PC-3 (cell line): ENCODE measurements at regions not wholly inside any gene's neighbourhood (a gene's known extent, or its start where the extent isn't known, plus 50 kb on each side); places are given as distances from the start of the nearest gene placed in this dataset.

ENCODE experiments used
- CTCF ChIP-seq: fragments of 300-600 bp; sonication (generic); conservative IDR thresholded peaks from 2 replicates; pipeline ENCODE4 v1.5.1; 2017; ENCODE audit warnings: antibody characterized with exemption, low read depth, mild to moderate bottlenecking, low read length
- EZH2 ChIP-seq: fragments of 300-600 bp; sonication (generic); IDR thresholded peaks from one replicate; pipeline ENCODE4 v1.6.1; 2017; ENCODE audit warnings: antibody characterized with exemption, mild to moderate bottlenecking, low read length; ENCODE audit not compliant: unreplicated experiment
- EZH2phosphoT487 ChIP-seq: fragments of 300-600 bp; sonication (generic); IDR thresholded peaks from 2 replicates; pipeline ENCODE4 v1.6.1; 2018; ENCODE audit warnings: mild to moderate bottlenecking, antibody characterized with exemption, low read length, borderline replicate concordance

- TF ChIP-seq CTCF = no peak
- TF ChIP-seq EZH2 = no peak
- TF ChIP-seq EZH2phosphoT487 = no peak
These were observed 825.1 kb downstream of the RNF144A start for GRCh38 chr2:7742301-7742700.
